ENCODE measurements at regions not wholly inside any gene's neighbourhood (a gene's known extent, or its start where the extent isn't known, plus 50 kb on each side); places are given as distances from the start of the nearest gene placed in this dataset.

DNA sequence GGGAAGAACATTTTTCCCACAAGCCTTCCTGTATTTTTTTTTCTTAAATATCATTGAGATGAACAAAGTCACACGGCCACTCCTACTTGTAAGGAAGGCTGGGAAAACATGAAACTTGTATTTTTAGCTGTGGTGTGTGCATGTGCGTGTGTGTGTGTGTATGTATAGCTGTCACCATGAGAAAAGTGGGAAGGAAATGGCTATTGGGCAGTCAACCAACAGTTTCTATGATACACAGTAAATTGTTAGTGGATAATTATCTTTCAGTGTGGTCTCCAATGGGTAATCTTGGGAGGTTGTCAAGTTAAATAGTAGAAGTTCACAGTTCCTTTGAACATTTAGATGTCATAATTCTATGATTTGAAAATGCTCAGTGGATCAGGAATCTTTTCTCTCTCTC lies 132.7 kb upstream of the USP24 start:
- Histone ChIP-seq H3K27ac (no peak overlapping the region), H3K27me3 (replicated peaks in 1 of 7) (no peaks in the 10 kb centered on the region), H3K4me3 (no peak overlapping the region), H3K9me3 (peaks cover 0 to 7% (median 0%) of the 10 kb centered on the region in 8 donors), H3K36me3 (no peaks in the 10 kb centered on the region), H3K4me1 (no peaks in the 10 kb centered on the region)
- 53 to 65% (median 59%) methylated on average over 2 of the region's 2 CpGs for WGBS, 5 donors
- DNase-seq = no peak
- intact Hi-C loops (cut with DNase I; ENCODE audit: low total_unique reads) = no loop called here
- TF ChIP-seq, protein P1, sequence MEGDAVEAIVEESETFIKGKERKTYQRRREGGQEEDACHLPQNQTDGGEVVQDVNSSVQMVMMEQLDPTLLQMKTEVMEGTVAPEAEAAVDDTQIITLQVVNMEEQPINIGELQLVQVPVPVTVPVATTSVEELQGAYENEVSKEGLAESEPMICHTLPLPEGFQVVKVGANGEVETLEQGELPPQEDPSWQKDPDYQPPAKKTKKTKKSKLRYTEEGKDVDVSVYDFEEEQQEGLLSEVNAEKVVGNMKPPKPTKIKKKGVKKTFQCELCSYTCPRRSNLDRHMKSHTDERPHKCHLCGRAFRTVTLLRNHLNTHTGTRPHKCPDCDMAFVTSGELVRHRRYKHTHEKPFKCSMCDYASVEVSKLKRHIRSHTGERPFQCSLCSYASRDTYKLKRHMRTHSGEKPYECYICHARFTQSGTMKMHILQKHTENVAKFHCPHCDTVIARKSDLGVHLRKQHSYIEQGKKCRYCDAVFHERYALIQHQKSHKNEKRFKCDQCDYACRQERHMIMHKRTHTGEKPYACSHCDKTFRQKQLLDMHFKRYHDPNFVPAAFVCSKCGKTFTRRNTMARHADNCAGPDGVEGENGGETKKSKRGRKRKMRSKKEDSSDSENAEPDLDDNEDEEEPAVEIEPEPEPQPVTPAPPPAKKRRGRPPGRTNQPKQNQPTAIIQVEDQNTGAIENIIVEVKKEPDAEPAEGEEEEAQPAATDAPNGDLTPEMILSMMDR (IDR thresholded peaks at IDR 0.05 in 8 of 11, conservative IDR thresholded peaks at IDR 0.05 in 3 of 11) = no peak
- no peak for TF ChIP-seq POLR2A (IDR thresholded peaks at IDR 0.05)
- no peak for TF ChIP-seq POLR2AphosphoS5 (IDR thresholded peaks at IDR 0.05)

DNA sequence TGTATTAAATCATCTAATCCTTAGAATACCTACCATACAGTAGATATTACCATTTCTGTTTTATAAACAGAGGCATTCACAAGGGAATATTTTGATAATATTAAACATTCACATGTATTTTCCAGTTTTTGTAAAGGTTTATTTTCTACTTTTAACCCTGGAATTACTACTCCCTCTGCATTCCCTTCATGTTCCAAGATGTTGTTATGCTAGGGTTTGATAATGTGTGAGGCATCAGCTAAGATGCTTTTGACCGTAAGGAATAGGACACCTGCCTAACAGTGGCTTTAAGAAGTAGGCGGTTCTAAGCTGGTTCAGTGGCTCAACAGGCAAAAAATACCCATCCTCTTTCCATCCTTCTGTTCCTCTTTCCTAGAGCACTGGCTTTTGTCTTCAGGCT lies 131.9 kb upstream of the USP24 start:
- no peak for DNase-seq
- H3K4me3 ChIP-seq = no peak overlapping the region
- H3K27ac ChIP-seq = no peak overlapping the region
- 89 to 96% (median 92%) methylated on average over 2 of the region's 2 CpGs for WGBS, 5 donors
- TF ChIP-seq, protein P1 (IDR thresholded peaks at IDR 0.05 in 8 of 11, conservative IDR thresholded peaks at IDR 0.05 in 3 of 11) = no peak
- TF ChIP-seq POLR2A (IDR thresholded peaks at IDR 0.05) (no peak), POLR2AphosphoS5 (IDR thresholded peaks at IDR 0.05) (no peak)
- no peaks in the 10 kb centered on the region for H3K27me3 ChIP-seq (replicated peaks in 1 of 7)
- peaks cover 0 to 7% (median 0%) of the 10 kb centered on the region in 8 donors for H3K9me3 ChIP-seq
- H3K4me1 ChIP-seq = no peaks in the 10 kb centered on the region
- no peaks in the 10 kb centered on the region for H3K36me3 ChIP-seq
- intact Hi-C loops (cut with DNase I; ENCODE audit: low total_unique reads) = no loop called here

DNA sequence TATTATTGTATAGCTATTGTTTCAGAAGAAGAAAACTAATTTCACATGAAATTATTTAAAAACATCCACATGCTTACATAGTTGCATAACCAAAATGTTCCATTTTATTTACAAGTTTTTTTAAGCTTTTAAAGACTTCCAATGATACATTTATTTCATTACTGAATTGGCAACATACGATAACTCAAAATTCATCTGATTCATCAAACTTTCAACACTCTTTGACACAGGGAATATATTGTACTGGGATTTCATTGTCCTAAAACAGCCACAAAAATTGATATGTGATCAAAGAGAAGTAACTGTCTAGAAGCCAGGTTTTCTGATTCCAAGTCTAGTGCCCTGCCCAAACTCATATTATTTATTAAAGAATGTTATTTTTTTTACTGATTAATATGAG lies 131.4 kb upstream of the USP24 start:
- no peaks in the 10 kb centered on the region for H3K4me1 ChIP-seq
- TF ChIP-seq POLR2AphosphoS5 (IDR thresholded peaks at IDR 0.05) (no peak), POLR2A (IDR thresholded peaks at IDR 0.05) (no peak)
- TF ChIP-seq, protein P1 (IDR thresholded peaks at IDR 0.05 in 8 of 11, conservative IDR thresholded peaks at IDR 0.05 in 3 of 11) = no peak
- peaks cover 0 to 7% (median 0%) of the 10 kb centered on the region in 8 donors for H3K9me3 ChIP-seq
- H3K4me3 ChIP-seq = no peak overlapping the region
- H3K27me3 ChIP-seq (replicated peaks in 1 of 7) = no peaks in the 10 kb centered on the region
- no peaks in the 10 kb centered on the region for H3K36me3 ChIP-seq
- WGBS, 5 donors = 96 to 100% (median 98%) methylated on average over 1 of the region's 1 CpG
- no peak overlapping the region for H3K27ac ChIP-seq
- intact Hi-C loops (cut with DNase I; ENCODE audit: low total_unique reads) = no loop called here
- DNase-seq = no peak

DNA sequence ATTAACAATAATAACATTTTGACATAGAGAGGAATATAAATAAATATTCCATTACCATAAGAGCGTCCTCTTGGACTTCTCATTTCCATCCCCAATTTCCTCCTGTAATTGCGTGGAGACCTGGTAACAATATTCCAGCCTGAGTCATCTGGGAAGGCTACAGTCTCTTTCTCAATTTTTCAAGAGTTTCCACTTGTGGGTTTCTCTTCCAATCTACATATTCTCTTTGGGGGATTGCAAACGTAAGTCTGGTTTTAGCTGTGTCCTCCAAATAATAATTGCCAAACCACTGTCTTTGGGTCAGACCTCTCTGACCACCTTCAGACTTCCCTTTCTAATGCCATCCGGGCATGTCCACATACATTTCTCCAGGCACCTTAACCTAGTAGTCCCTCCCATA lies 124.5 kb upstream of the USP24 start:
- 86 to 93% (median 88%) methylated on average over 4 of the region's 4 CpGs for WGBS, 5 donors
- no peak overlapping the region for H3K4me3 ChIP-seq
- peaks cover 0 to 13% (median 8%) of the 10 kb centered on the region in 8 donors for H3K9me3 ChIP-seq
- DNase-seq = no peak
- peaks cover 0 to 5% (median 0%) of the 10 kb centered on the region in 6 donors for H3K4me1 ChIP-seq
- TF ChIP-seq POLR2A (IDR thresholded peaks at IDR 0.05) (no peak), POLR2AphosphoS5 (IDR thresholded peaks at IDR 0.05) (no peak)
- TF ChIP-seq, protein P1 (IDR thresholded peaks at IDR 0.05 in 8 of 11, conservative IDR thresholded peaks at IDR 0.05 in 3 of 11) = no peak
- H3K27me3 ChIP-seq (replicated peaks in 1 of 7) = no peaks in the 10 kb centered on the region
- no peak overlapping the region for H3K27ac ChIP-seq
- intact Hi-C loops (cut with DNase I; ENCODE audit: low total_unique reads) = no loop called here
- H3K36me3 ChIP-seq = no peaks in the 10 kb centered on the region
